ENCODE measurements at regions not wholly inside any gene's neighbourhood (a gene's known extent, or its start where the extent isn't known, plus 50 kb on each side); places are given as distances from the start of the nearest gene placed in this dataset.
"Not testable (repeated sequence)": the region's sequence is repeated elsewhere in the genome, so short reads cannot be mapped to it uniquely, and the experiment has no call there.

GRCh38 chr3:46797486-46797885 lies 65.8 kb downstream of the MYL3 start:
- H3K9me3 Mint-ChIP-seq: no peaks in the 10 kb centered on the region
- DNase-seq (no peak), ATAC-seq (no peak)
- no peak overlapping the region for H3K4me3 Mint-ChIP-seq
- H3K27me3 Mint-ChIP-seq: peaks cover 54% of the 10 kb centered on the region
- no peak overlapping the region for H3K27ac Mint-ChIP-seq
- no peaks in the 10 kb centered on the region for H3K4me1 Mint-ChIP-seq

GRCh38 chr3:46793340-46793739 lies 69.9 kb downstream of the MYL3 start:
- not testable (repeated sequence) for H3K4me3 Mint-ChIP-seq, ATAC-seq, DNase-seq, H3K9me3 Mint-ChIP-seq, H3K4me1 Mint-ChIP-seq, H3K27ac Mint-ChIP-seq
- H3K27me3 Mint-ChIP-seq: peaks cover 58% of the 10 kb centered on the region

GRCh38 chr3:46778101-46778500 lies 60.4 kb upstream of the PRSS50 start:
- peaks cover 6% of the 10 kb centered on the region for H3K27me3 Mint-ChIP-seq
- H3K9me3 Mint-ChIP-seq: peaks cover 0 to 6% of the 10 kb centered on the region in 2 donors
- DNase-seq (no peak), ATAC-seq (no peak)
- no peak overlapping the region for H3K27ac Mint-ChIP-seq
- no peak overlapping the region for H3K4me3 Mint-ChIP-seq
- no peaks in the 10 kb centered on the region for H3K4me1 Mint-ChIP-seq

GRCh38 chr3:46772498-46772897 lies 54.8 kb upstream of the PRSS50 start:
- H3K4me1 Mint-ChIP-seq, DNase-seq, H3K27ac Mint-ChIP-seq, H3K4me3 Mint-ChIP-seq, ATAC-seq: not testable (repeated sequence)
- Mint-ChIP-seq H3K9me3 (peaks cover 16 to 35% of the 10 kb centered on the region in 2 donors), H3K27me3 (peaks cover 14% of the 10 kb centered on the region)

GRCh38 chr3:46768061-46768460 lies 50.4 kb upstream of the PRSS50 start:
- H3K27me3 Mint-ChIP-seq: peaks cover 14% of the 10 kb centered on the region
- H3K4me3 Mint-ChIP-seq: no peak overlapping the region
- no peak for ATAC-seq
- DNase-seq: no peak
- H3K4me1 Mint-ChIP-seq: no peaks in the 10 kb centered on the region
- no peak overlapping the region for H3K27ac Mint-ChIP-seq
- peaks cover 22 to 53% of the 10 kb centered on the region in 2 donors for H3K9me3 Mint-ChIP-seq

Data from stimulated activated naive CD8-positive, alpha-beta T cell treated with anti-CD3 and anti-CD28 coated beads, Interleukin-15, amount 100 ng/mL, for 72 hours (primary cell).